ENCODE measurements at regions not wholly inside any gene's neighbourhood (a gene's known extent, or its start where the extent isn't known, plus 50 kb on each side); places are given as distances from the start of the nearest gene placed in this dataset.

DNA sequence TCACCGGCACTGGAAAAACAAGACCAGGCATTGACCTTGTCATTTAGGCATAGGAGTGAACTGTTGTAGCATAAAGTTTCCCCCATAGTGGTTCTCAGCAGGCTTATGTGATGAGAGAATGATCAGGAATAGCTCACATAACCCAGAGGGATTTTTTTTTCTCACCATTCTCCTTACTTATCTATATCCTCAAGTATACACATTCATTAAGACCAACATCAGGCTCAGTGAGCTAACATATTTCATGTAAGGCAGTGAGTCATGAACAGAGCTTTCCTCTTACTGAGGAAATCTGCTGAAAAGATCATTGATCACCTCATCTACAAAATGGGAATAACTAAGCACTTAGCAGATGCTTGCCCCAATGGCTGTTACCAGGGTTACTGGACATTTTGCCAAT is 396.6 kb upstream of the TMCO5A start:
- no peak overlapping the region for H3K27ac ChIP-seq
- no peak overlapping the region for H3K4me3 ChIP-seq
- WGBS = 60% methylated on average over 1 of the region's 1 CpG
- no peaks in the 10 kb centered on the region for H3K36me3 ChIP-seq
- intact Hi-C loops (cut with DNase I) = no loop called here
- TF ChIP-seq, protein P1, sequence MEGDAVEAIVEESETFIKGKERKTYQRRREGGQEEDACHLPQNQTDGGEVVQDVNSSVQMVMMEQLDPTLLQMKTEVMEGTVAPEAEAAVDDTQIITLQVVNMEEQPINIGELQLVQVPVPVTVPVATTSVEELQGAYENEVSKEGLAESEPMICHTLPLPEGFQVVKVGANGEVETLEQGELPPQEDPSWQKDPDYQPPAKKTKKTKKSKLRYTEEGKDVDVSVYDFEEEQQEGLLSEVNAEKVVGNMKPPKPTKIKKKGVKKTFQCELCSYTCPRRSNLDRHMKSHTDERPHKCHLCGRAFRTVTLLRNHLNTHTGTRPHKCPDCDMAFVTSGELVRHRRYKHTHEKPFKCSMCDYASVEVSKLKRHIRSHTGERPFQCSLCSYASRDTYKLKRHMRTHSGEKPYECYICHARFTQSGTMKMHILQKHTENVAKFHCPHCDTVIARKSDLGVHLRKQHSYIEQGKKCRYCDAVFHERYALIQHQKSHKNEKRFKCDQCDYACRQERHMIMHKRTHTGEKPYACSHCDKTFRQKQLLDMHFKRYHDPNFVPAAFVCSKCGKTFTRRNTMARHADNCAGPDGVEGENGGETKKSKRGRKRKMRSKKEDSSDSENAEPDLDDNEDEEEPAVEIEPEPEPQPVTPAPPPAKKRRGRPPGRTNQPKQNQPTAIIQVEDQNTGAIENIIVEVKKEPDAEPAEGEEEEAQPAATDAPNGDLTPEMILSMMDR (IDR thresholded peaks at IDR 0.05) = no peak
- TF ChIP-seq POLR2AphosphoS5 (IDR thresholded peaks at IDR 0.05) (no peak), POLR2A (IDR thresholded peaks at IDR 0.05) (no peak)
- DNase-seq (ENCODE audit: low spot score) = no peak
- no peaks in the 10 kb centered on the region for H3K27me3 ChIP-seq (replicated peaks; ENCODE audit: insufficient read depth)
- no peaks in the 10 kb centered on the region for H3K9me3 ChIP-seq
- H3K4me1 ChIP-seq (replicated peaks) = no peaks in the 10 kb centered on the region

DNA sequence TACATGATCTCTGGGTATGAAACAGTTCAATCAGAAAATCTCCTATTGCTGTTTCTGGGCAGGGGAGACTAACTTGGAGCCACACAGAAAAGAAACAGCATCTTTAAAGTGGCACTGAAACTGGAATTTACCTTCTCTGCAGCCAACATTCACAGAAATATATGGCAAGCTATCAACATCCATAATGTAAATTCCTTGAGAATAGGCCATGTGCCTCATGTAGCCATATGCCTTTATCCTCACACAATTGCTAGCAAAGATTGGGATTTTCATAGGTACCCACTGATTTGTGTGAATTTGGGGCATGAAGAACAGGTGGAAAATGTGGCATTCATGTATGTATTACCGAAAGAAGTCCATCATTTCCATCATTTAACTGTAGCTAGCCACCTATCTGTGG is 386.3 kb upstream of the TMCO5A start:
- no peak for DNase-seq (ENCODE audit: low spot score)
- WGBS = 97% methylated on average over 1 of the region's 1 CpG
- H3K36me3 ChIP-seq = no peaks in the 10 kb centered on the region
- no peak overlapping the region for H3K4me3 ChIP-seq
- no peaks in the 10 kb centered on the region for H3K9me3 ChIP-seq
- no peaks in the 10 kb centered on the region for H3K4me1 ChIP-seq (replicated peaks)
- H3K27me3 ChIP-seq (replicated peaks; ENCODE audit: insufficient read depth) = no peaks in the 10 kb centered on the region
- TF ChIP-seq POLR2A (IDR thresholded peaks at IDR 0.05) = no peak
- TF ChIP-seq, protein P1 (IDR thresholded peaks at IDR 0.05) = no peak
- no peak for TF ChIP-seq POLR2AphosphoS5 (IDR thresholded peaks at IDR 0.05)
- no peak overlapping the region for H3K27ac ChIP-seq
- intact Hi-C loops (cut with DNase I) = no loop called here

DNA sequence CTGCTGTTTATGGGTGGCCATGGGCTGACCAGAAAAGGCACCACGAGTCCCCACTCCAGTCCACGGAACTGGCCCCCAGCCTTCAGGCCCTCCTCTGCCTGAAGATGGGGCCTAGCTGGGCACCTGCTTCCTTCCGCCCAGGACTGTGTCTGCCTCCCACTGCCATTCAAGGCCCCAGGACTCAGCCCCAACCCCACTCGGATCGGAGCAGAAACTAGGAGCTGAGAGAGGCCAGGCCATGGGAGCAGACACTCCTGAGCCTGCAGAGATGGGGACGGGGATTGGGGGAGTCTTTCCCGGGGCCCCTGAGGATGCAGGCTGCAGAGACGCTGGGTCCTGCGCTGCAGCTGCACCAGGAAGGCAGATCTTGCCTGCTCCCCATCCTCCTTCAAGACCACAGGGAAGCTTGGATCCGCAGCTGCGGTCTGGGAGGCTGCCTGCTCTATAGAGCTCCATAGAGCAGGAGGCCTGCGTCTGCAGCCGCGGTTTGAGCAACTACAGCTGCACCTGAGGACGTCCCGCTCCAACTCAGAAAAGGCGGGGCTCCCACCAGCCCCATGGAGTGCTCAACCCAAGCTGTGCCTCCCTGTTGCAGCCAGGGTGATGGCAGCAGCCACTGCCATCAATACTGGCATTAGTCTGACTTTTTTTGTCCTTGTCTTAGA is 383.9 kb upstream of the TMCO5A start:
- TF ChIP-seq POLR2AphosphoS5 (IDR thresholded peaks at IDR 0.05) = no peak
- TF ChIP-seq, protein P1 (IDR thresholded peaks at IDR 0.05) = no peak
- TF ChIP-seq POLR2A (IDR thresholded peaks at IDR 0.05) = no peak
- intact Hi-C loops (cut with DNase I) = no loop called here
- no peaks in the 10 kb centered on the region for H3K4me1 ChIP-seq (replicated peaks)
- no peak overlapping the region for H3K4me3 ChIP-seq
- no peak for DNase-seq (ENCODE audit: low spot score)
- H3K27me3 ChIP-seq (replicated peaks; ENCODE audit: insufficient read depth) = no peaks in the 10 kb centered on the region
- H3K27ac ChIP-seq = no peak overlapping the region
- H3K9me3 ChIP-seq = no peaks in the 10 kb centered on the region
- 85% methylated on average over 14 of the region's 17 CpGs for WGBS
- no peaks in the 10 kb centered on the region for H3K36me3 ChIP-seq

DNA sequence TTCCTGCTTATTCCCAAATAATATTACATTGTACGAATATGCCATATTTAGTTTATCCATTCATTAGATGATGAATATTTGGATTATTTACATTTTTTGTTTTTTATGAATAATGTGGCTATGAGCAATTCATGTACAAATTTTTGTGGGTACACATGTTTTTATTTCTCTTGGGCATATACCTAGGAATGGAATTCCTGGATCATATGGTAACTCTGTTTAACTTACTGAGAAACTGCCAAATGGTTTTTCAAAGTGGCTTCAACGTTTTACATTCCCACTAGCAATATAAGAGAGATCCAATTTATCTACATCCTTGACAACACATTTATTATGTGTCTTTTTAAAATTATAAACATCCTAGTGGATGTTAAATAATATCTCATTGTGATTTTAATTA is 362.0 kb upstream of the TMCO5A start:
- TF ChIP-seq, protein P1 (IDR thresholded peaks at IDR 0.05) = no peak
- TF ChIP-seq POLR2A (IDR thresholded peaks at IDR 0.05) = no peak
- Histone ChIP-seq H3K4me3 (no peak overlapping the region), H3K36me3 (no peaks in the 10 kb centered on the region), H3K4me1 (replicated peaks) (no peaks in the 10 kb centered on the region), H3K9me3 (no peaks in the 10 kb centered on the region), H3K27ac (no peak overlapping the region), H3K27me3 (replicated peaks; ENCODE audit: insufficient read depth) (no peaks in the 10 kb centered on the region)
- 41% methylated on average over 2 of the region's 2 CpGs for WGBS
- intact Hi-C loops (cut with DNase I) = no loop called here
- no peak for DNase-seq (ENCODE audit: low spot score)

DNA sequence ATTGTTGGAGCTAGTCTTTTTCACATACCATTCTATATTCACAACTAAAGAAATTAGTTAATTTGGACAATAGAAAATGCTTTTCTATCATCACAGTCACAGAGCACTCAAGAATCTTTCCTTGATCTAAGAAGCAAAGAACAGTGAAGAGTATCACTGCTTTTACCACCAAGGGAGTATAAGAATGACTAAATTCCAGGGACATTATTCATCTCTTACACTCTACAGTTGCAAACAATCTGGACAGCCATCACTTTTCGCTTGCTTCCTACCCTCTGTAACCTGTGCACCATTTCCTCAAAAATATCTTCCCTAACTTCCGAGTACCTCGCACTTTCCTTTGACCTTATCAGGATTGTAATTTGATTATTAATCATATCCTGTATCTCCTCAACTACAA is 359.5 kb upstream of the TMCO5A start:
- intact Hi-C loops (cut with DNase I) = no loop called here
- DNase-seq (ENCODE audit: low spot score) = no peak
- WGBS = 82% methylated on average over 3 of the region's 3 CpGs
- H3K27ac ChIP-seq = no peak overlapping the region
- no peaks in the 10 kb centered on the region for H3K27me3 ChIP-seq (replicated peaks; ENCODE audit: insufficient read depth)
- no peaks in the 10 kb centered on the region for H3K9me3 ChIP-seq
- TF ChIP-seq POLR2A (IDR thresholded peaks at IDR 0.05) (no peak), POLR2AphosphoS5 (IDR thresholded peaks at IDR 0.05) (no peak)
- TF ChIP-seq, protein P1 (IDR thresholded peaks at IDR 0.05) = no peak
- H3K4me3 ChIP-seq = no peak overlapping the region
- H3K36me3 ChIP-seq = no peaks in the 10 kb centered on the region
- no peaks in the 10 kb centered on the region for H3K4me1 ChIP-seq (replicated peaks)

All from prostate gland (tissue), 2 donors.